NOMO-1 treated with dmso at 0.1 percent for 144 hours (cell line): ENCODE measurements at regions not wholly inside any gene's neighbourhood (a gene's known extent, or its start where the extent isn't known, plus 50 kb on each side); places are given as distances from the start of the nearest gene placed in this dataset.

Source experiments
- DNase-seq: peaks from one replicate; lab custom pipeline; 2025; ENCODE audit not compliant: unreplicated experiment; lab: John Stamatoyannopoulos, UW

DNA sequence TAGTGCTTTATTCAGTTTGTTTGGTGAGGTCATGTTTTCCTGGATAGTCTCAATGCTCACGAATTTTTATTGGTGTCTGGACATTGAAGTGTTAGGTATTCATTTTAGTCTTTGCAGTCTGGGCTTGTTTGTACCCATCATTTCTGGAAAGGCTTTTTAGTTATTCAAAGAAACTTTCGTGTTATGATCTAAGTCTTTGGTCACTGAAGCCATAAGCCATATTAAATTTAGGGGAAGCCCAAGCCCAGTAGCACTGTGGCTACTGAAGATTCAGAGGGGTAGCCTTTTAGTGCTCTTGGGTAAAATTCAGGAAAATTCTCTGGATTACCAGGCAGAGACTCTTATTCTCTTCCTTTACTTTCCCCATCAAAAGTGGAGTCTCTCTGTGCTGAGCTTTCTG, 56.2 kb upstream of the PEX5L start:
- no peak for DNase-seq

DNA sequence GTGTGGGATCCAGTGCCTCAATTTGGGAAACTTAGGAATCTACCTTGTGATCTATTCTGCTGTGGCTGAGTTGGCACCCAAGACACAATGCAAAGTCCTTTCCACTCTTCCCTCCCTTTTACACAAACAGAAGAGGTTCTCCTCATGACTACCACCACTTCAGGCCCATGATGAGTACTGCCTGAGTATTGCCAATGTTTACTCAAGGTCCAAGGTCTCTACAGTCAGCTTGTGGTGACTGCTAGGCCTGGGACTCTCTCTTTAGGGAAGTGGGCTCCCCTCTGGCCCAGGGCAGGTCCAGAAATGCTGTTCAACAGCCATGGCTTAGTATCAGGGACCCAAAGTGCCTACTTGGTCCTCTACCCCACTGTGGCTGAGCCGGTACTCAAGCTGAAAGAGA, 56.8 kb upstream of the PEX5L start:
- no peak for DNase-seq

DNA sequence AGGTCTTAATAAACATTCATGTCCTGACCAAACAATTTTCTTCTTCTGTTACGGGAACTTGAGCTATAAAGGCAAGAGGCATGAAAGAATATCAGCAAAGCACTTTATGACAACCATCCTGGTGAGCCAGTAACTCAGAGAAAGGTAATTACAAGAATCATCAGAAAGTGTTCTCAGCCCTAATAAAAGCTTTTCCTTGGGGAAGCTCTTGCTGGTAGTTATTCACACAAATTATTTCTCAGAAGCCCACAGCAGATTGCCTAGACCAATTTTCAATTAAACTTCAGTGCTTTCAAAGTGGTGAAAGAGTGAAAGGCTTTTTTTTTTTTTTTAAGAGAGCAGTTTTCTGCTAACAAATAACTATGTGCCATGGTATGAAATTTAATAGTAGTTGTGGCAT, 60.9 kb upstream of the PEX5L start:
- no peak for DNase-seq

DNA sequence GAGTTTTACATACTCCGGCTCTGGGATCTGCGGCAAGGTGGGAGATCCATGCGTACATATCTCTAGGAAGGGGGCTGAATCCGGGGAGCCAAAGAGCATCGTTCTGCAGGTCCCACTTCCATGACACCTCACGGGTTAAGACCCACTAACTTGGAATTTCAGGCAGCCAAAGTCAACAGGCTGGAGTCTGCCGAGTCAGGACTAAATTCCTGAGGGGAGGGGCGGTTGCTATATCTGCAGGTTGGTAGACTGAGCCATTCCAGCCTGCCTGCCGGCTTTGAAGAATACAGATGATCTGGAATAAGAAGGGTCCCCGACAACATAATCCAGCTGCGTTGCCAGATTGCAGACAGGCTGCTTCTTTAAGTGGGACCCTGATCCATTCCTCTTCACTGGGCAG, 65.4 kb upstream of the PEX5L start:
- no peak for DNase-seq

DNA sequence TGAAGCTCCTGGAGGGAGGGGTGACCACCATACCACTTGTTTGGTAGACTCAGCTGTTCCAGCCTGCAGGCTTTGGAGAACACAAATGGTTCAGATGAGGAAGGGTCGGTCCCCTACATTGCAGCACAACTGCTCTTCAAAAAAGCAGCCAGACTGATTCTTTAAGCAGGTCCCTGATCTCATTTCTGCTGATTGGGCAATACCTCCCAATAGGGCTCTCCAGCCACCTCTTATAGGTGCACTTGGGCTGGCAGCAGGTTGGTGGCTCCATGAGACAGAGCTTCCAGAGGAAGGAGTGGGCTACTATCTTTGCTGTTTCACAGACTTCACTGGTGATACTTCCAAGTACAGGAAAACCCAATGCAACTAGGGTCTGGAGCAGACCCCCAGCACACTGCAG, 65.9 kb upstream of the PEX5L start:
- no peak for DNase-seq

DNA sequence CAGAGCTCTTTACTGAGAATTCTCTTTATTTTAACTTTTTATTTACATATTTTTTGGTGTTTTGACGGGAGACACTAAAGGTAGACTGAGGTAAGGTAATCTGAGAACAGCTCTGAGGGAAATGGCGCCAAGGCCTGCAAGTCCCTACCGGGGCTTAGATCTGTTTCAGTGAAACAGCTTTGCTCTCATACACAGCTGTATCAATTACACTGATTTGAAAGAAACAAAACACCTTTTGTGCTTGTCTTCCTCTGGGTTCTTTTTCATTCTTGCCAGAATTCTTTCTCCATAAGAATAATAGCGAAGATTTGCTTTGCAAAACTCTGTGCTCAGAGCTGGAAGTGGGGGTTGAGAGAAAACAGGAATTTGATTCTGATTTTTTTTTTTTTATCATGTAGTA, 79.5 kb upstream of the PEX5L start:
- DNase-seq = no peak

DNA sequence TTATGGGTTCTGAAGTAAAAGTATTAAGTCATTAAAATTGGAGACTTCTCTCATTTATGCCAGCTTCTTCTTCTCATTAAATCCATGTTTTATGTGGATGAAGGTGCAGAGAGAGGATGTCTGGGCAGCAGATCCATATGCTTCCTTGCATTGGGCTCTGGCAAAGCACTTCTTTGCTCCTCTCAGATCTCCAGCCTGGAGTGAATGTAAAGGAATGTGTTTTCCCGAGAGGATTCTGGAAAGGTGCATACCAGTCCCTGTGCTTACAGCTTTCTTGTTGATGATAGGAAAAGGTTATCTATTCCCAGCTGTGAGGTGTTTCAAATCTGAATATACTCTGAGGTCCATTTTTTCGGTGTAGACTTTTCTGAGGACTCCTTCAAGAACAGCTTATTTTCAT, 79.9 kb upstream of the PEX5L start:
- DNase-seq = no peak

DNA sequence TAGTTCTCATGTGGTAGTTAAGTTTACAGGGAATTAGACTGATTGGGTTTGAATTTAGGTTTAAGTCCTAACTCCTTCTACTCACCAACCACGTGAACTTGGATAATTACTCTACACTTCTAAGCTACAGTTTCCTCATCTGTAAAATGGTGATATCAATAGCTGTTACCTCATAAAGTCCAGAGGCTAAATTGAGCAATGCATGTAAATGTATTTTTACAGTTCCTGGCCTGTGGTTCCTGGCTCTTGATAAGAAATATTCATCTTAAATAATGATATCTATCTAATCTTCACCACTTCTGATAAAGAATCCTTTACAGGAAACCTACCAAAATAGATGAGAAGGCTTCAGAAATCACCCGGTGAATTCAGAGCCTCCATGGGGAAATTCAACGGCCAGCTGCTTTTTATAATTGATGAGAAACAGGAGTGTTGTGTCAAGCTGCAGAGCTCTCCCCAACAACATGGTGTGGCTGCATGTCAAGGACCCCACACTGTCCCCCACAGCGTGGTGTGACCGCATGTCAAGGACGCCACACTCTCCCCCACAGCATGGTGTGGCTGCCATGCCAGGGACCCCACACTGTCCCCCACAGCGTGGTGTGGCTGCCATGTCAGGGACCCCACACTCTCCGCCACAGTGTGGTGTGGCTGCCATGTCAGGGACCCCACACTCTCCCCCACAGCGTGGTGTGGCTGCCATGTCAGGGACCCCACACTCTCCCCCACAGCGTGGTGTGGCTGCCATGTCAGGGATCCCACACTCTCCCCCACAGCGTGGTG, 80.8 kb upstream of the PEX5L start:
- DNase-seq = no peak

DNA sequence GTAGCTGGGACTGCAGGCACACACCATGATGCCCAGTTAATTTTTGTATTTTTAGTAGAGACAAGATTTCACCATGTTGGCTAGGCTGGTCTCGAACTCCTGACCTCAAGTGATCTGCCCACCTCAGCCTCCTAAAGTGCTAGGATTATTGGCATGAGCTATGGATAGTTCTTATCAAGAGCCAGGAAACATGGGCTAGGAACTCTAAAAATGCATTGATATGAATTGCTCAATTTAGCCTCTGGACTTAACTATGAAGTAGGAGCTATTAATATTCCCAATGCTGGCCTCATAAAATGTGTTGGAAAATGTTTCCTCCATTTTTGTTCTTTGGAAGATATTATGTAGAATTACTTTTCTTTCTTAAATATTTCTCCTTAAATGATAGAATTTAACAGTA, 82.8 kb upstream of the PEX5L start:
- no peak for DNase-seq

DNA sequence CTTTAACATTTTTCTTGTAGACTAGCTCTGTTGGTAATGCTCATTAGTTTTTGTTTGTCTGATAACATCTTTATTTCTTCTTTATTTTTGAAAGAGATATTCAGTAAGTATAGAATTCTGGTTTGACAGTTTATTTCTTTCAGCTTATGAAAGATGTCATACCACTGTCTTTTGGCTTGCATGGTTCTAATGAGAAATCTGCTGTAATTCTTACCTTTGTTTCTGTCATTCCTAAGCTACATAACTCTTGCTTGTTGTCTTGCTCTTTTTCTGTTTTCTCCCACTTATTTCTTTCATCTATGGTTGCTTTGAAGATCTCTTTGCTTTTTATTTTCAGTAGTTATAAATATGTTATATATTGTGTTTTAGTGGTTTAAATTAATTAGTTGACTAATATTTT, 87.2 kb upstream of the PEX5L start:
- no peak for DNase-seq

DNA sequence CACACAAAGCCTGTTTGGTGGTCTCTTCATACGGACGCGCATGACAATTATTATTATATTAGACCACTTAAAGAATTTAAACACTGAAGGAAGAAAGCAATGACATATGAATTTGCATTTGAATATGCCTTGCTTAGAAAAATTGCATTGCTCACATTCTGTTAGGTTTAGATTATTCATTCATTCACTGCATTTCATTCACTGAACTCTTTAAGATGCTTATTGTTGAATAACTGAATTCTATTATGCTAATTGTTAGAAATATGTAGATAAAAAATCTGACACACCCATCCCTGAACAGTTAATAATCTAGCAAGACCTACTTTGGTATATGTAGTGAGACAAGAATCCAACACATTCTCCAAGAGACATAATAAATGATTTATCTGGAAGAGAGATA, 94.4 kb upstream of the PEX5L start:
- no peak for DNase-seq

DNA sequence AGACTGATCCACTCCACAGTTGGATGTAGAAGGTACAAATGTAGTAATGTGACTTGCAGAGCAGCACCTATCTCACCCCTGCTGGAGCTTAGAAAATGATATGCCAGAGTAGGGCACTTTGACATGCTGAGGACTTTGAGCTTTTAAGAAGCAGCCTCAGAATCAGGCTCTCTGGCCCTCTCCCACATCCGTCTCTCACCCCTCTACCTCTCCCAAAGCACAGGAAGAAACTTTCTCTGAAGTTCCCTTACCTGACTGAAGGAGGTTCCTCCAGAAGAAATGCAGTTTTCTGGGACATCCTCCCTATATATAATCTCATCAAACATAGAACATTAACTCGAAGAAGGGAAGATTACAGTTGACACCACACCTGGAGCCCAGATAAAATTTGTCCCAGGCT, 98.4 kb upstream of the PEX5L start:
- no peak for DNase-seq

DNA sequence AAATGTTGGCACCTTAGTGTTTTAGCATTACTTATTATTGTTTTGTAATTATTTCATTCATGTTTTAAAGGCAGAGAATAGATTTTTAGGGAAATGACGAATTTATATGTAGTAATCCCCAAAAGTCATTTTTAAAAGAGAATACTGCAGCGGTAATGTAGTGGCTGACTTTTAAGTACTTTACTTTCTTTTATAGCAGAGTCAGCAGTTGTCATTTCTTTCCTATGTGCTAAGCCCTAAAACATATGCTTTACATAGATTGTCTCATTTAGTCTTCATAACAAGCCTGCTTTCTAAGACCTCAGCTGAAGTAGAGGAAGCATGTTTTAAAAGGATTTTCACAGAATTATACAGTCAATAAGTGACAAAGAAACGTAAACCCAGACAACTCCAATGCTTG, 102.1 kb upstream of the PEX5L start:
- DNase-seq = no peak

DNA sequence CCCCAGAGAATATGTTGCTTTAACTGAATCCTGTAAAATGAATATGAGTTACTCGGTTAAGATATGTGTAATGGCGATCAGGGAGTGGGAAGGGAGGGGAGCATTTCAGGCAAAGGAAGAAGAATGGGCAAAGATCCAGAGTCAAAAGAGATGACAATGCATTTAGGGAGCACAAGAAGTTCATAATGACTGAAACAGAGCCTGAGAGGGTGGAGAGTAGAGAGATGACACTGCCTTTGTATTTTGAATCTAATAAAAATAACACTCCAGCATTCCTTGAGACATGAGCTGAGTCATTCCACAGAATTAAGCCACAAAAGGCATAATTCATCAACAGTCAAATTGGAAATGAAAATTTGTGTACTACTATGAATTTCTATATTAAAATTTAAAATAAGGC, 105.3 kb upstream of the PEX5L start:
- DNase-seq = no peak

DNA sequence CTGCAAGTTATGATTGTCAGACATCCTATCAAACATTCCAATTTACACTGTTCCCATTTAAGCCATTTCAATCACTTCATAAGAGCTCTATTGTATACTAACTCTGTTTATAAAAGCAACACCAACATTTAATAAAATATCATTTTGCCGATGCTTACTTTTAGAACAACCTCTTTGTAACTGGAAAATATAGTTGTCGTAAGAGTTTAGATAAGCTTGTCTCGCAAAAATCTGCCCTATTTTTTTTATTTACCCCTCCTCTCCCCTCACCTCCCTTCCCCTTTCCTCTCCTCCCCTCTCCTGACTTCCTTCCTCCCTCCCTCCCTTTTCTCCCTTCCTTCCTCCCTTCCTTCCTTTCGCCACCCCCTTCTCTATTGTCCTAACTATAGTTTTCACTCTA, 105.7 kb upstream of the PEX5L start:
- DNase-seq = no peak

DNA sequence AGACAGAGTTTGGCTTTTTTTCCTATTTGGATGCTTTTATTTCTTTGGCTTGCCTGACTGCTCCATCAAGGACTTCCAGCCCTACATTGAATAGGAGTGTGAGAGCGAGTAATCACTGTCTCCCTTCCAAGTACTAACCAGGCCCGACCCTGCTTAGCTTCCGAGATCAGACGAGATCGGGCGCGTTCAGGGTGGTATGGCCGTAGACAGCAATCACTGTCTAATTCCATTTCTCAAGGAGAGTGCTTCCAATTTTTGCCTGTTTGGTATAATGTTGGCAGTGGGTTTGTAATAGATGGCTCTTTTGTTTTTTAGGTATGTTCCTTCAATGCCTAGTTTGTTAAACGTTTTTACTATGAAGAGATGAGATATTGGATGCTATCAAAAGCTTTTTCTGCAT, 125.0 kb upstream of the PEX5L start:
- no peak for DNase-seq

DNA sequence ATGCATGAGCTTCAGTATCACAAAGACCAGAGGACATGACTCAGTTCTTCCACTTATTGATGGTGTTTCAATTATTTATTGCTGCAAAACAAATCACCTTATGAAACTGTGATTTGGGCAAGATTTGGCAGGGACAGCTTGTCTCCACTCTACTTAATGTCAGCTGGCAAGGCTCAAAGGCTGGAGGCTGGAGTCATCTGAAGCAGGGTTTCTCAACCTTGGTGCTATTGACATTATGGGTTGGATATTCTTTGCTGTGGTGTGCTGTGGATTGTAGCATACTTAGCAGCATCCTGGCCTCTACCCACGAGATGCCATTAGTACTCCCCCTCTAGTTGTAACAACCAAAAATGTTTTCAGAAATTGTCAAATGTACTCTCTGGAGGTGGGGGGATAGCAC, 138.8 kb upstream of the PEX5L start:
- DNase-seq = no peak

DNA sequence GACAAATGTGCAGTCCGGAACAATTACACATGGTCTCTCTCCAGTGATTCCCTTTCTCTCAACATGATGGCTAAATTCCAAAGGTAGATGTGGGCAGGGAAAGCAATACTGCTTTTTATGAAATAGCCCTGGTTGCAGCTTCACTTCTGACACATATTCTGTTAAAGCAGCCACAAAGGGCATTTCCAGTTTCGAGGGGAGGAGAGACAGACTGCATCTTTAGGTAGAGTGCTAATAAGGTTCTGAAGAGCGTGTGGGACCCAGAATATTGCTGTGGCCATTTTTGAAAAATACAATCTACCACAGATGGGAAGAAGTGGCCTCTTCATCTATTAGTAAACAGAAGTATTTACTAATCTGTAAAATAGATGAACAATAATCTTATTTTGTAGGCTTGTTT, 139.3 kb upstream of the PEX5L start:
- DNase-seq = no peak

DNA sequence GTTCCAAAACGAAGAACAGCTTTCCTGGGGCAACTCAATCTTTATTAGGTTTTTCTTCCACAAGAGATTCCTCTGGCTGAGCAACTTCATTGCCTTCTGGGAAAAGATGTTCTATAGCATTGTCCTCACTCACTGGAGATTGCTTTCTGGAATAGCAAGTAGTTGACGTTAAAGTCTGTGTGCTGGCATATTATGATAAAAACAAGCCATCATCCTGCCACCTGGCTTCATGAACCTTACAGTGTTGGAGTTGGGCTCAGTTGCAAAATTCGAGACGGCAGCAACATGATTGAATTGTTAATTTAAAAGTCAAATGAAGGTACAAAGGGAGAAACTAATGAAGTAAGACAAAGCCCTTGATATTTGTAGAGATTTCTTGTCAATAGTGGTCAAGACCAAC, 140.5 kb upstream of the PEX5L start:
- DNase-seq = no peak

DNA sequence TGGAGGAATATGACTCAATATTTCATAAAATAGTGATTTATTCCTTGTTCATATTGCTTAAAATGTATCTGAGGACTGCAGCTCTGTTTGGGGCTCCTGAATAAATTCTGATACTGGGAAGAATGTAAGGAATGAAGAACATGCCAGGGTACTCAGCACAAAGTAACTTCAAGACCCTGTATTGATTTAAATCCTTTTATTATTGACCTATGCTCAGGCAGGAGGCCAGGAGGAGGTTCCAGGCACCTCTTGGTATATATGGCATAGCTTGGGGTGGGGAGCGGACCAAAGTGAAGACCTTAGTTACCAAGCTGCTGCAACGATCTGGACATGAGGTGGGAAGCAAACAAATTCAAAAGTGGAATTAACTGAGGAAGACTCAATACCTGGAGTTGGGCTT, 142.8 kb upstream of the PEX5L start:
- no peak for DNase-seq

DNA sequence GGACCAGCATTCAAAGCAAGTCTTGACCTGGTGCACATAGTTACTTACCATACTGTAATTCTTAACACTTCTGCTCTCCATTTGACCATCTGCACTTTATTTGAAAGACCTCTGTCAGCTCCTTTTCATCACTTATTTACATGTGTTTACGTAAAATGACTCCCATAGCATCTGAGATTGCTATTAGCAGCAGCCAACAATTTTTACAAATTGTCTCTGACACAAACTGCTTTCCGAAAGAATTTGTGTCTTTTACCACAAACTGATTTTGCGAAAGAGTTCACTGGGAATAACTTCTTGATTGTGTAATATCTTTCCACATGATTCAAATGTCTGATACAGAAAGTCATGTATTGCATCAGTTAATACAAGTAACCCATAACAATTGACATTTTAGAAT, 144.1 kb upstream of the PEX5L start:
- no peak for DNase-seq

DNA sequence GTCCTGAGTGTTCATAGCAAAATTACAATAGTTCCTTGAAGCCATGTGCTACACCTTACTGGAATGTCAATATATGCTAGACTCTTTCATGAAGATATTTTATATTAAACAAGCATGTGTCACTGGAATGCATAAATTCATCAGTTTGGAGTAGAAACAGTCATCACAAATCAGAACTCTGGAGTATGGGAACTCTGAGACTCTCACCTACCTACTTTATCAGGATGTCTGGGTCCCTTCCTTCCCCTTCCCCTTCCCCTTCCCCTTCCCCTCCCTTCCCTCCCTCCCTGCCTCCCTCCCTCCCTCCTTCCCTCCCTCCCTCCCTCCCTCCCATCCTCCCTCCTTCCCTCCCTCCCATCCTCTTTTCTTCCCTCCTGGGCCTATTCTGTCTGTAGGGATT, 144.7 kb upstream of the PEX5L start:
- no peak for DNase-seq

DNA sequence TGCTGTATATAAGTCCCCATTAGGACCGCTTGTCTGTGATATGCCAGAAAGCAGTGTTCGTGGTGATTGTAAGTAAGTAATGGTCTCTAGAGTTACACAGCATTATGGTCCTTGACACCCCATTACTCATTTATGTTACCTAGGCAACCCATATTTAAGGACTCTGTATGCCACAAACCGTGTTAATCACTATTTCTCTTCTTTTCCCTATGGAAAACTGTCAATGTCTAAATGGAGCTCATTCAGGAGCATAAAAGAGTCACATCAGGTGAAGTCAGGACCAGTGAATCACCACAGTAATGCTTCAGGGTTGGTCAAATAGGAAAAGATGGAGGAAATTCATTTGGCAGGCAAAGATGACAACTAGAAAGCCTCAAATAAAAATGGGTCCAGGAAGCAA, 146.6 kb upstream of the PEX5L start:
- DNase-seq = no peak

DNA sequence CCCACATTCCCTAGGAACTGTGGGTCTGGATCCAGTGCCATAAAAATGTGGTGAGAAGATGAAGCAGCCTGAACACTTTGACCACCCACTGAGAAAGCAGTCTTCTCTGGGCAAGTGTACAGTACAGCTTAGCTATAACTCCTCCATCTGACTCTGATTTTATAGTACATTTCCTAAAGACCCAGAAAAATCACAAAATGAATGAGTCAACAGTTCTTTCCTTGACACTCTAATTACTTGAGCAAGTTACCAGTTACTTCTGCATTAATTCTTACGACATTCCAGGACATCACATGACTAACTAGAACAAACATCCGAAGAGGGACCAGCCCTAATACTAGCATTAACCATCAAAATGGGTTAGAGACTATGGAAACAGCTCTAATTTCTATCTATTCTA, 148.1 kb upstream of the PEX5L start:
- peak; percentile 66 for DNase-seq
